ENCODE measurements at regions not wholly inside any gene's neighbourhood (a gene's known extent, or its start where the extent isn't known, plus 50 kb on each side); places are given as distances from the start of the nearest gene placed in this dataset.

DNA sequence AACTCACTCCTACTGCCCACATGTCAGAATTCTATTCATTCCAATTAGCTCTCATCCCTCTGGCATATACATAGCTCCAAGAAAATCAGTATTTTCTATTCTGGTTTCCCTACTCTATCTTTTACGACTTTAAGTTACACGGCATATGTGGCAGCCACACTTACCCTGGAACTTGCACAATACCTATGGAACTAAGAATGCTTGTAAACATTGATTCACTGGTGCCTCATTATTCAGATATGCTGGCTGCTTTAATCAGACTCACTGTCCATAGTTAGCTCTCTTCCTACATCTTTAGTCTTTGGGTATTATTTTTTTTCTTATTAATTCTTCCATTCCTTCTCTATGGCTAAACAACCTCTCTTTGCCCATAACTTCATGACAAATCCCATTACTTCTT lies 1519.9 kb upstream of the ACVR2A start:
- H3K4me3 ChIP-seq (ENCODE audit: low read depth in 1 of 2, low read length in 1 of 2): no peak overlapping the region
- no peaks in the 10 kb centered on the region for H3K27me3 ChIP-seq
- H3K9me3 ChIP-seq: no peaks in the 10 kb centered on the region
- no peaks in the 10 kb centered on the region for H3K4me1 ChIP-seq (ENCODE audit: control insufficient read depth in 1 of 2, insufficient read depth in 1 of 2, low read depth in 1 of 2, low read length in 1 of 2)
- no peak overlapping the region for H3K27ac ChIP-seq
- H3K36me3 ChIP-seq: no peaks in the 10 kb centered on the region
- TF ChIP-seq, protein P1, sequence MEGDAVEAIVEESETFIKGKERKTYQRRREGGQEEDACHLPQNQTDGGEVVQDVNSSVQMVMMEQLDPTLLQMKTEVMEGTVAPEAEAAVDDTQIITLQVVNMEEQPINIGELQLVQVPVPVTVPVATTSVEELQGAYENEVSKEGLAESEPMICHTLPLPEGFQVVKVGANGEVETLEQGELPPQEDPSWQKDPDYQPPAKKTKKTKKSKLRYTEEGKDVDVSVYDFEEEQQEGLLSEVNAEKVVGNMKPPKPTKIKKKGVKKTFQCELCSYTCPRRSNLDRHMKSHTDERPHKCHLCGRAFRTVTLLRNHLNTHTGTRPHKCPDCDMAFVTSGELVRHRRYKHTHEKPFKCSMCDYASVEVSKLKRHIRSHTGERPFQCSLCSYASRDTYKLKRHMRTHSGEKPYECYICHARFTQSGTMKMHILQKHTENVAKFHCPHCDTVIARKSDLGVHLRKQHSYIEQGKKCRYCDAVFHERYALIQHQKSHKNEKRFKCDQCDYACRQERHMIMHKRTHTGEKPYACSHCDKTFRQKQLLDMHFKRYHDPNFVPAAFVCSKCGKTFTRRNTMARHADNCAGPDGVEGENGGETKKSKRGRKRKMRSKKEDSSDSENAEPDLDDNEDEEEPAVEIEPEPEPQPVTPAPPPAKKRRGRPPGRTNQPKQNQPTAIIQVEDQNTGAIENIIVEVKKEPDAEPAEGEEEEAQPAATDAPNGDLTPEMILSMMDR (IDR thresholded peaks at IDR 0.05): no peak

DNA sequence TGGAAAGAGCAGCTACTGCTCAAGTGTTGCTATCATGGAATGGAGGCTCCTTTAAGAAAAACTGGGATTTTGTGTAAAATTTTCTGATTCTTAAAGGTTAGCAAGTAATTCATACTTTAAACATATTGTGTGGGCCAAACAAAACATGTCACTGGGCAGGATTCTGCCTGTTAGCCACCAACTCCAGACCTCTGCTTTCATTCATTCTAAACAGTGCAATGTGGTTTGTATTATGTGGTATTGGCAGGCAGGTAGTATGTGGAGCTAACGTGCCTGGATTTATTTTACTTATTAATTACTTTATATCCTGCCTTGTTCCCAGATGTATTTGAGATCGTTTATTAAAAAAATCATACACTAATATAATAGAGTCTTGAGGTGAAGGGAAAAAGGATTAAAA lies 1521.3 kb upstream of the ACVR2A start:
- Histone ChIP-seq H3K4me3 (ENCODE audit: low read depth in 1 of 2, low read length in 1 of 2) (no peak overlapping the region), H3K27ac (no peak overlapping the region), H3K9me3 (no peaks in the 10 kb centered on the region), H3K36me3 (no peaks in the 10 kb centered on the region), H3K27me3 (no peaks in the 10 kb centered on the region), H3K4me1 (ENCODE audit: control insufficient read depth in 1 of 2, insufficient read depth in 1 of 2, low read depth in 1 of 2, low read length in 1 of 2) (no peaks in the 10 kb centered on the region)
- TF ChIP-seq, protein P1 (IDR thresholded peaks at IDR 0.05): no peak

DNA sequence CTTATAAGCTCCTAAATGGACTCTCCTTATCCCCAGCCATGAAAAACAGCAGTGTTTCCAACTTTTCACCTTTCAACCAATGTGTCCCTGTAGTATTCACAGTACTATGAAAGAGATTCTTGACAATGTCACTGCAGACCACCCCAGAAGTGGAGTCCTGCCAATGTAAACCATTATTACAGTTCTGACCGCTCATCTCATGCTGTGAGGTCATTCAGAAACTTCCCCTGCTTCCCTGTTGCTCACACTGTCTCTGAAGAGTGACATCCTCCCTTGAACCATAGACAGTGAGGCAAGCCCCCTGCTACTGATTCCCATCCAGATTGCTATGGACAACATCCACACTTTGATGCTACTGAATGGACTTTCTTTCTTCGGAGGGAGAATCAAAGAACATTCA lies 1523.7 kb upstream of the ACVR2A start:
- Histone ChIP-seq H3K4me3 (ENCODE audit: low read depth in 1 of 2, low read length in 1 of 2) (no peak overlapping the region), H3K36me3 (no peaks in the 10 kb centered on the region), H3K27me3 (no peaks in the 10 kb centered on the region), H3K27ac (no peak overlapping the region), H3K9me3 (no peaks in the 10 kb centered on the region), H3K4me1 (ENCODE audit: control insufficient read depth in 1 of 2, insufficient read depth in 1 of 2, low read depth in 1 of 2, low read length in 1 of 2) (no peaks in the 10 kb centered on the region)
- TF ChIP-seq, protein P1 (IDR thresholded peaks at IDR 0.05): no peak

DNA sequence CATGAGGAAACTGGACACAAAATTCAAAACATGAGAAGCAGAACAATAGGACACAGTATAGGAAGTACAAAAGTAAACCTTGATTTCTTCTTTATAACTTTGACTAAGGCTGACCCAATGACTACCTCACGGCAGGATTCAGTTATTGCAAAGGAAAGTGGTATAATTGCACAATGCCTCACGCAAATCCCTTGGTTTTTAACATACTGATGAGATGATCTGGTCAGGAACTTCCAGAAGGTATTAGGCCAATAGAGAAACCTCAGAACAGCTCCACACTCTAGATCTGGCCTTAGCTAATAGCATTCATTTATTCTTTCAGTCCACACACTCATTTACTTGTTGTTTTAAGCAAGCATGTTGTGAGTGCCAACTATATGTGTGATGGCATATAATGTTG lies 1526.9 kb upstream of the ACVR2A start:
- H3K4me1 ChIP-seq (ENCODE audit: control insufficient read depth in 1 of 2, insufficient read depth in 1 of 2, low read depth in 1 of 2, low read length in 1 of 2): no peaks in the 10 kb centered on the region
- H3K27ac ChIP-seq: no peak overlapping the region

DNA sequence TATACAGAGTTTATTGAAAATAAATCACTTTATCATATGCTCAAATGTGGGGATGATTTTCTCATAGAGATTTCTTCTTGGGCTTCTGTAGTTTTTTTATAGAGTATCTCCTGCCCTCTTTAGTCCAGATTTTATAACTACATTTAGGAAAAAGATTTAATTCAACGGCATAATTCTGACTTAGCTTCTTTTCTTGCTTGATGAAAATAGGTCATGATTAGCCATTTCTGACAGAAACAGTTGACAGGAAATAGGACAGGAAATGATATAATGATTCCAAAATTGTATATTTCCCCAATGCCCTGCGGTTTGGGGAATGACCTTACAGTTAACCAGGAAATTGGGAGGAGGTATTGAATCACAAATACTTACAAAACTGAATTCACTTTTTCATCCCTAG lies 1531.9 kb upstream of the ACVR2A start:
- TF ChIP-seq, protein P1 (IDR thresholded peaks at IDR 0.05): no peak
- H3K4me1 ChIP-seq (ENCODE audit: control insufficient read depth in 1 of 2, insufficient read depth in 1 of 2, low read depth in 1 of 2, low read length in 1 of 2): no peaks in the 10 kb centered on the region
- no peaks in the 10 kb centered on the region for H3K27me3 ChIP-seq
- H3K9me3 ChIP-seq: no peaks in the 10 kb centered on the region
- H3K27ac ChIP-seq: no peak overlapping the region
- no peaks in the 10 kb centered on the region for H3K36me3 ChIP-seq
- H3K4me3 ChIP-seq (ENCODE audit: low read depth in 1 of 2, low read length in 1 of 2): no peak overlapping the region

More for the DNA sequence above, 1526.9 kb upstream of the ACVR2A start:
- TF ChIP-seq, protein P1 (IDR thresholded peaks at IDR 0.05): no peak
- no peak overlapping the region for H3K4me3 ChIP-seq (ENCODE audit: low read depth in 1 of 2, low read length in 1 of 2)
- H3K9me3 ChIP-seq: no peaks in the 10 kb centered on the region
- no peaks in the 10 kb centered on the region for H3K27me3 ChIP-seq
- H3K36me3 ChIP-seq: no peaks in the 10 kb centered on the region

DNA sequence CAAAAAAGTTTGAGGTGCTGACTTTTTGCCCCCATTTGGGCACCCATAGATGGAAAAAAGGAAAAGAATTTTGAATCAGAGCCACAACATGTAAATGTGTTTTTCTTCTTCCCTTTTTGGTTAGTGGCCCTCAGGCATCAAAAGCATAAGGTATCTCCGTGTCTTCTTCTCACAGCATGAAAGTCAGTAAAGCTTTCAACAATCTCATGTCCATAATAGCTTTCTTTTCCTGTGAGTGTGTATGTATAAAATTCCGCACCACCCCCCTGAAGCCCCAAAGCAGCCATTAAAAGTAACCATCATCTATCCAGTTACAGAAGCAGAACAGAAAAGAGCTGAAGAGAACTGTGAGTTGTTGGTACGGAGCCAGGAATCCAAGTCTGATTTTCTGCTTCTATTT lies 1539.7 kb upstream of the ACVR2A start:
- TF ChIP-seq, protein P1 (IDR thresholded peaks at IDR 0.05): no peak
- Histone ChIP-seq H3K36me3 (no peaks in the 10 kb centered on the region), H3K4me3 (ENCODE audit: low read depth in 1 of 2, low read length in 1 of 2) (no peak overlapping the region), H3K27me3 (no peaks in the 10 kb centered on the region), H3K9me3 (no peaks in the 10 kb centered on the region), H3K27ac (no peak overlapping the region), H3K4me1 (ENCODE audit: control insufficient read depth in 1 of 2, insufficient read depth in 1 of 2, low read depth in 1 of 2, low read length in 1 of 2) (no peaks in the 10 kb centered on the region)

Data from neutrophil (primary cell).